GM23338 (cell line): ENCODE measurements at regions not wholly inside any gene's neighbourhood (a gene's known extent, or its start where the extent isn't known, plus 50 kb on each side); places are given as distances from the start of the nearest gene placed in this dataset.

Experiments
- CREB1 ChIP-seq: fragments of 250-450 bp; sonication (Bioruptor Pico); IDR thresholded peaks from 2 replicates; pipeline ENCODE4 v1.5.0; 2020; ENCODE audit warnings: low read depth, mild to moderate bottlenecking, moderate library complexity
- EZH2 ChIP-seq: fragments of 200-600 bp; sonication (generic); IDR thresholded peaks from one replicate; pipeline ENCODE4 v1.8.0; 2017; ENCODE audit warnings: antibody characterized with exemption, mild to moderate bottlenecking, low read depth; ENCODE audit not compliant: unreplicated experiment
- EZH2phosphoT487 ChIP-seq: fragments of 200-600 bp; sonication (generic); IDR thresholded peaks from one replicate; pipeline ENCODE4 v1.8.1; 2018; ENCODE audit warnings: antibody characterized with exemption; ENCODE audit not compliant: unreplicated experiment
- JUNB ChIP-seq: IDR thresholded peaks from one replicate; pipeline ENCODE4 v1.6.1; 2016; ENCODE audit warnings: antibody characterized with exemption; ENCODE audit not compliant: unreplicated experiment
- POLR2AphosphoS5 ChIP-seq: IDR thresholded peaks from 2 replicates; pipeline ENCODE4 v1.6.1; 2016; ENCODE audit warnings: antibody characterized with exemption, low read depth
- ZNF331 ChIP-seq: fragments of 250-450 bp; sonication (Bioruptor Pico); IDR thresholded peaks from 2 replicates; pipeline ENCODE4 v1.5.0; 2020; ENCODE audit warnings: low read depth, mild to moderate bottlenecking, moderate library complexity
- TF ChIP-seq, protein P1 (sequence below), 2 experiments: fragments of 200-600 bp in 1 of 2; sonication (generic) in 1 of 2; conservative IDR thresholded peaks; 2 replicates each; pipeline versions ENCODE4 v1.5.1 to v1.6.1; 2016 to 2017; ENCODE audit warnings: antibody characterized with exemption in 2 of 2, low read depth in 2 of 2, mild to moderate bottlenecking in 2 of 2, moderate library complexity in 1 of 2

GRCh38 chr20:56974499-56975250 is 291.8 kb downstream of the BMP7 start:
- TF ChIP-seq, protein P1, sequence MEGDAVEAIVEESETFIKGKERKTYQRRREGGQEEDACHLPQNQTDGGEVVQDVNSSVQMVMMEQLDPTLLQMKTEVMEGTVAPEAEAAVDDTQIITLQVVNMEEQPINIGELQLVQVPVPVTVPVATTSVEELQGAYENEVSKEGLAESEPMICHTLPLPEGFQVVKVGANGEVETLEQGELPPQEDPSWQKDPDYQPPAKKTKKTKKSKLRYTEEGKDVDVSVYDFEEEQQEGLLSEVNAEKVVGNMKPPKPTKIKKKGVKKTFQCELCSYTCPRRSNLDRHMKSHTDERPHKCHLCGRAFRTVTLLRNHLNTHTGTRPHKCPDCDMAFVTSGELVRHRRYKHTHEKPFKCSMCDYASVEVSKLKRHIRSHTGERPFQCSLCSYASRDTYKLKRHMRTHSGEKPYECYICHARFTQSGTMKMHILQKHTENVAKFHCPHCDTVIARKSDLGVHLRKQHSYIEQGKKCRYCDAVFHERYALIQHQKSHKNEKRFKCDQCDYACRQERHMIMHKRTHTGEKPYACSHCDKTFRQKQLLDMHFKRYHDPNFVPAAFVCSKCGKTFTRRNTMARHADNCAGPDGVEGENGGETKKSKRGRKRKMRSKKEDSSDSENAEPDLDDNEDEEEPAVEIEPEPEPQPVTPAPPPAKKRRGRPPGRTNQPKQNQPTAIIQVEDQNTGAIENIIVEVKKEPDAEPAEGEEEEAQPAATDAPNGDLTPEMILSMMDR (conservative IDR thresholded peaks at IDR 0.05; ENCODE audit: low read depth in 2 of 2): peak; percentile 93 to 95
- TF ChIP-seq EZH2phosphoT487 (no peak), POLR2AphosphoS5 (no peak), EZH2 (no peak), JUNB (no peak), CREB1 (CRISPR knock-in tag) (peak; percentile 58), ZNF331 (CRISPR knock-in tag) (no peak)
